Fibroblast of gingiva (primary cell): ENCODE measurements at regions not wholly inside any gene's neighbourhood (a gene's known extent, or its start where the extent isn't known, plus 50 kb on each side); places are given as distances from the start of the nearest gene placed in this dataset.
"Not testable (repeated sequence)": the region's sequence is repeated elsewhere in the genome, so short reads cannot be mapped to it uniquely, and the experiment has no call there.

ENCODE experiments used
- DNase-seq: peaks from one replicate; pipeline ENCODE4 v3.0.0-alpha.2; 2011; ENCODE audit warnings: low read depth

- DNase-seq, result no peak
Observed at GRCh38 chr4:120005527-120005926, 61.1 kb downstream of the MAD2L1 start.

- DNase-seq, result no peak
Observed at GRCh38 chr4:120005076-120005475, 61.6 kb downstream of the MAD2L1 start.

- no peak for DNase-seq
Observed at GRCh38 chr4:120004054-120004453, 62.6 kb downstream of the MAD2L1 start.

- DNase-seq, result no peak
Observed at GRCh38 chr4:120003193-120003592, 63.5 kb downstream of the MAD2L1 start.

- DNase-seq, result no peak
Observed at GRCh38 chr4:120001850-120002249, 64.8 kb downstream of the MAD2L1 start.

GRCh38 chr4:120000591-120001296, 65.9 kb downstream of the MAD2L1 start:
- DNase-seq, result no peak

GRCh38 chr4:119996024-119996423, 70.6 kb downstream of the MAD2L1 start:
- not testable (repeated sequence) for DNase-seq

GRCh38 chr4:119984996-119985395, 81.7 kb downstream of the MAD2L1 start:
- no peak for DNase-seq

GRCh38 chr4:119982756-119983155, 83.9 kb downstream of the MAD2L1 start:
- DNase-seq, result no peak

- no peak for DNase-seq
Observed at GRCh38 chr4:119980456-119980855, 86.2 kb downstream of the MAD2L1 start.

GRCh38 chr4:119977076-119977940, 89.3 kb downstream of the MAD2L1 start:
- no peak for DNase-seq

- DNase-seq, result no peak
Observed at GRCh38 chr4:119971431-119972084, 95.1 kb downstream of the MAD2L1 start.

GRCh38 chr4:119962631-119963030, 104.0 kb downstream of the MAD2L1 start:
- no peak for DNase-seq

GRCh38 chr4:119958983-119959382, 107.7 kb downstream of the MAD2L1 start:
- no peak for DNase-seq

- DNase-seq, result peak; percentile 6
Observed at GRCh38 chr4:119955256-119955655, 111.4 kb downstream of the MAD2L1 start.

- not testable (repeated sequence) for DNase-seq
Observed at GRCh38 chr4:119954487-119954886, 112.2 kb downstream of the MAD2L1 start.

GRCh38 chr4:119946359-119946758, 120.3 kb downstream of the MAD2L1 start:
- peak; percentile 10 for DNase-seq

GRCh38 chr4:119942806-119943205, 123.8 kb downstream of the MAD2L1 start:
- peak; percentile 21 for DNase-seq

- no peak for DNase-seq
Observed at GRCh38 chr4:119940557-119940956, 126.1 kb downstream of the MAD2L1 start.

GRCh38 chr4:119939071-119939995, 127.3 kb downstream of the MAD2L1 start:
- DNase-seq, result peak; percentile 29

GRCh38 chr4:119937746-119938145, 128.9 kb downstream of the MAD2L1 start:
- no peak for DNase-seq

GRCh38 chr4:119933606-119934005, 133.0 kb downstream of the MAD2L1 start:
- DNase-seq, result no peak
